ENCODE measurements at regions not wholly inside any gene's neighbourhood (a gene's known extent, or its start where the extent isn't known, plus 50 kb on each side); places are given as distances from the start of the nearest gene placed in this dataset.
A peak's percentile ranks its signal among the peaks of the same experiment; 100 is the strongest.

- Histone ChIP-seq H3K9ac (ENCODE audit: insufficient read depth, low read length) (peak overlapping the region; percentile 37), H3K36me3 (ENCODE audit: control insufficient read depth, insufficient read depth, low read length) (no peaks in the 10 kb centered on the region), H2AFZ (ENCODE audit: low read length) (no peak overlapping the region), H3K27me3 (ENCODE audit: control insufficient read depth, insufficient read depth, low read length) (no peaks in the 10 kb centered on the region), H4K20me1 (ENCODE audit: control insufficient read depth, extremely low read depth, insufficient read depth, low read length) (no peaks in the 10 kb centered on the region), H3K4me3 (replicated peaks in 1 of 4; ENCODE audit: control extremely low read depth in 1 of 4, insufficient read depth in 1 of 4, low read depth in 3 of 4, low read length in 4 of 4) (no peak overlapping the region), H3K27ac (ENCODE audit: insufficient read depth, low read length) (peak overlapping the region; percentile 92), H3K79me2 (ENCODE audit: control insufficient read depth, insufficient read depth, low read length) (no peaks in the 10 kb centered on the region), H3K4me2 (ENCODE audit: extremely low read depth, insufficient read depth, low read length) (no peak overlapping the region), H3K9me3 (ENCODE audit: control insufficient read depth, insufficient read depth, low read depth, low read length) (no peaks in the 10 kb centered on the region), H3K4me1 (ENCODE audit: control insufficient read depth, extremely low read depth, insufficient read depth, low read length) (peaks cover 26% of the 10 kb centered on the region)
- DNase-seq (ENCODE audit: low read depth in 2 of 2): peak; percentile 92 to 97
- TF ChIP-seq CTCF (conservative IDR thresholded peaks at IDR 0.05 in 1 of 2, IDR thresholded peaks at IDR 0.05 in 1 of 2; ENCODE audit: low read depth in 1 of 2, low read length in 2 of 2) (no peak), EZH2 (IDR thresholded peaks at IDR 0.05; ENCODE audit: low read length, missing control alignments) (no peak)
Measured at GRCh38 chr1:91582431-91582921, 81.8 kb downstream of the CDC7 start.

- H3K79me2 ChIP-seq (ENCODE audit: control insufficient read depth, insufficient read depth, low read length): no peaks in the 10 kb centered on the region
- DNase-seq (ENCODE audit: low read depth in 2 of 2): peak; percentile 89 to 98
- no peak for TF ChIP-seq CTCF (conservative IDR thresholded peaks at IDR 0.05 in 1 of 2, IDR thresholded peaks at IDR 0.05 in 1 of 2; ENCODE audit: low read depth in 1 of 2, low read length in 2 of 2)
- H4K20me1 ChIP-seq (ENCODE audit: control insufficient read depth, extremely low read depth, insufficient read depth, low read length): no peaks in the 10 kb centered on the region
- H3K9ac ChIP-seq (ENCODE audit: insufficient read depth, low read length): peak overlapping the region; percentile 17
- no peaks in the 10 kb centered on the region for H3K36me3 ChIP-seq (ENCODE audit: control insufficient read depth, insufficient read depth, low read length)
- H2AFZ ChIP-seq (ENCODE audit: low read length): no peak overlapping the region
- H3K4me3 ChIP-seq (replicated peaks in 1 of 4; ENCODE audit: control extremely low read depth in 1 of 4, insufficient read depth in 1 of 4, low read depth in 3 of 4, low read length in 4 of 4): no peak overlapping the region
- H3K27ac ChIP-seq (ENCODE audit: insufficient read depth, low read length): peak overlapping the region; percentile 92
- H3K4me1 ChIP-seq (ENCODE audit: control insufficient read depth, extremely low read depth, insufficient read depth, low read length): peaks cover 23% of the 10 kb centered on the region
- no peaks in the 10 kb centered on the region for H3K9me3 ChIP-seq (ENCODE audit: control insufficient read depth, insufficient read depth, low read depth, low read length)
- H3K4me2 ChIP-seq (ENCODE audit: extremely low read depth, insufficient read depth, low read length): peak overlapping the region; percentile 19
- no peaks in the 10 kb centered on the region for H3K27me3 ChIP-seq (ENCODE audit: control insufficient read depth, insufficient read depth, low read length)
Measured at GRCh38 chr1:91583326-91583755, 82.7 kb downstream of the CDC7 start.

GRCh38 chr1:91584309-91584708 is 83.7 kb downstream of the CDC7 start:
- Histone ChIP-seq H3K27ac (ENCODE audit: insufficient read depth, low read length) (peak overlapping the region; percentile 78), H3K9me3 (ENCODE audit: control insufficient read depth, insufficient read depth, low read depth, low read length) (no peaks in the 10 kb centered on the region)

More at GRCh38 chr1:91584309-91584708, 83.7 kb downstream of the CDC7 start:
- H3K79me2 ChIP-seq (ENCODE audit: control insufficient read depth, insufficient read depth, low read length): no peaks in the 10 kb centered on the region
- no peak for DNase-seq (ENCODE audit: low read depth in 2 of 2)
- H3K9ac ChIP-seq (ENCODE audit: insufficient read depth, low read length): no peak overlapping the region
- no peaks in the 10 kb centered on the region for H4K20me1 ChIP-seq (ENCODE audit: control insufficient read depth, extremely low read depth, insufficient read depth, low read length)
- H3K4me3 ChIP-seq (replicated peaks in 1 of 4; ENCODE audit: control extremely low read depth in 1 of 4, insufficient read depth in 1 of 4, low read depth in 3 of 4, low read length in 4 of 4): no peak overlapping the region
- H2AFZ ChIP-seq (ENCODE audit: low read length): no peak overlapping the region
- H3K27me3 ChIP-seq (ENCODE audit: control insufficient read depth, insufficient read depth, low read length): no peaks in the 10 kb centered on the region
- no peak overlapping the region for H3K4me2 ChIP-seq (ENCODE audit: extremely low read depth, insufficient read depth, low read length)
- TF ChIP-seq EZH2 (IDR thresholded peaks at IDR 0.05; ENCODE audit: low read length, missing control alignments) (no peak), CTCF (conservative IDR thresholded peaks at IDR 0.05 in 1 of 2, IDR thresholded peaks at IDR 0.05 in 1 of 2; ENCODE audit: low read depth in 1 of 2, low read length in 2 of 2) (no peak)
- no peaks in the 10 kb centered on the region for H3K36me3 ChIP-seq (ENCODE audit: control insufficient read depth, insufficient read depth, low read length)
- H3K4me1 ChIP-seq (ENCODE audit: control insufficient read depth, extremely low read depth, insufficient read depth, low read length): peaks cover 16% of the 10 kb centered on the region
